NOMO-1 (cell line): ENCODE measurements at regions not wholly inside any gene's neighbourhood (a gene's known extent, or its start where the extent isn't known, plus 50 kb on each side); places are given as distances from the start of the nearest gene placed in this dataset.
A peak's percentile ranks its signal among the peaks of the same experiment; 100 is the strongest.

Source experiments
- DNase-seq, 2 experiments: peaks; one replicate each; lab custom pipeline; 2025; ENCODE audit not compliant: unreplicated experiment in 2 of 2; lab: John Stamatoyannopoulos, UW

DNA sequence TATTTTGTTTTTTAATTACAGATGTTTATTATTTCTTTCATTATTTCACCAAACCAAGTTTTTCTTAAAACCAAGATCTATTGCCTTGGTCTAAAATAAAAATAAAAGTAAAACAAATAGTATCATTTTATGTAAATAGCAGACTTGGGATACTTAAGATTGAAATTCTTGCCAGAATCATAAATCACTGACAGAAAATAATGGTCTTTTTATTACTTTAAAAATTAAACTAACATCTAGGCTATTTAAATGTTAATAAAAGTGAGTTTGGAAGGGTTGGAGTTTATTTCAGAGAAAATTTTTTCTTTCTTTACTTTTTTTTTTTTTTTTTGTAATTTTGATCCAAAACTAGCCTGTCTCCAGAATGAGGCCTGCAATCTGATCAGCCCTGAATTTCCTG is 568.0 kb upstream of the IGFBP3 start:
- no peak for DNase-seq

- DNase-seq, result no peak
Measured at GRCh38 chr7:46488607-46489006, 567.5 kb upstream of the IGFBP3 start.

GRCh38 chr7:46486256-46487206 is 565.5 kb upstream of the IGFBP3 start:
- no peak for DNase-seq

DNA sequence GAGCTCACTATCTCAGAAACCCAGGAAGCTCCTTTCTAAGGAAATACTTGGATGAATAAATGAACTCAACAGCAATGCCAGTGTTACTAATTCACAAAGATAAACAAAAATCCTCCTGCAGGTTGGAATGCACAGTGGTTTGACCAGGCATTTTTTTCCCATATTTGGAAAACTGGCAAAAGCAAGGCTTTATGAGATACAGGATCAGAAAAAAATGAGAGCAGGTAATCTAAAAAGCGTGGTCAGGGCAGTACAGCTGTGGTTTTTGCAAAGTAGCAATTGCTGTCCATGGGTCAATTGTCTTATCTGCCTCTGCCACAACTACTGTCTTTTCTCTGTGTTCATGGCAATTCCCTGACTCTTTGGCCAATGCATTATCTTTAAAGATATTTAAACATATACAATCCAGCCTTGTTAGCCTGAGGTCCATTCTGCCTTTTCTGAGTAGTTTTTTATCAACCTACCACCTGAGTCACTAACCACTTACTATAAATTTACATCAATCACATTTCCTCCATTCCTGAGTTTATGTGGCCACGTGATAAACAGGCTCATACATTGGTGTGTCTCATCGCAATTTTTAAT is 564.5 kb upstream of the IGFBP3 start:
- DNase-seq, result no peak

DNA sequence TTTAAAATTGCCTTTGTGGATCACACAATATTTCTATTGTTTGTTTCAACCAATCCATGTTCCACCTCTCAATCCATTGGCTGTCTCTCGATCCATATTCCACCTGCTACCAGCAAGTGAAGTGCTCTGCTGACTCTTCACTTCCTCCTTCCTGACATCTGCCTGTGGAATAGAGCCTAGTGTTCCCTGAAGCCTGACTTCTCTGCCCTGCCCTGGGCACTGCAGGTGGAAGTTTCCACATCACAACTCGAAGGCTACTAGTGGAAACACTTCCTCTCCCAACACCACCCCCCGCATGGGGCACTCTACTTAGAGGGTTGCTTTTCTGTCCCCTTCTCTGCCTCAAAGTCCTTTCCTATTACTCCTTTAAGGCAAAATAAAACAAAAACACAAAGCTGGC is 563.8 kb upstream of the IGFBP3 start:
- no peak for DNase-seq

GRCh38 chr7:46480619-46481018 is 559.5 kb upstream of the IGFBP3 start:
- DNase-seq, result no peak

GRCh38 chr7:46479680-46480079 is 558.6 kb upstream of the IGFBP3 start:
- DNase-seq, result no peak

DNA sequence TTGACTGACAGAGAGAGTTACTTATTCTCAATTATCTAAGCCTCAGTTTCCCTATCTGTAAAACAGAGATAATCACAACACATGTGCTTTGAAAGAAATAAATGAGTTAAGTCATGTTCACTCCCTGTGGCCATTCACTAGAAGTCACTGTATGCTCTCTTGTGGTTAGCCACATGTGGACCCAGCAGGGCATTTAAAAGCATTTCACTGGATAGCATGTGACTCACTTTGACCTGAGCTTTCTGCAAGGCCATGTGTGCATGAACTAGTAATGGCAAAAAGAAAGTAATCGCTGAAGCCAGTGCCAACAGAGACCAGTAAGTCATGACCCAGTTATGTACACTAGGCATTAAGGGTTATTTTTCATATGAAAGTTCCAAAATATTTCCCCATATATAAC is 557.0 kb upstream of the IGFBP3 start:
- no peak for DNase-seq

GRCh38 chr7:46468753-46469356 is 547.8 kb upstream of the IGFBP3 start:
- no peak for DNase-seq

DNA sequence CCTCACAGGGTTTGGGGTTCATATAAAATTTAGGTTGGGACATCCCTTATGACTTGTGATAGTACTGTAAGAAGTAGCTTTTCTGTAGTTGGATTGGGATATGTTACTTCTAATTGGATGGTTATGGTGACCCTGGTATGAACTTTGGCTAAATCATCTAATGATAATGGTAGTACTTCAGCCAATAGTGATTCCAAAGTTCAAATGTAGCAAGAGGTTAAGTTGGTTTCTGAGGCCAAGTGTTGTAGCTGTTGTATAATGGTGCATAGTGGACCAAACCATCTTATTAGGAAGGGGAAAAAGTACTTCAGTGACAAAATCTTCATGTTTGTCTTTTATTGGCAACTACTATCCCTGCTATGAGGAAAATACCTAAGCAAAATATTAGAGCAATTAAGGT is 542.1 kb upstream of the IGFBP3 start:
- no peak for DNase-seq

GRCh38 chr7:46461334-46461777 is 540.3 kb upstream of the IGFBP3 start:
- no peak for DNase-seq

DNA sequence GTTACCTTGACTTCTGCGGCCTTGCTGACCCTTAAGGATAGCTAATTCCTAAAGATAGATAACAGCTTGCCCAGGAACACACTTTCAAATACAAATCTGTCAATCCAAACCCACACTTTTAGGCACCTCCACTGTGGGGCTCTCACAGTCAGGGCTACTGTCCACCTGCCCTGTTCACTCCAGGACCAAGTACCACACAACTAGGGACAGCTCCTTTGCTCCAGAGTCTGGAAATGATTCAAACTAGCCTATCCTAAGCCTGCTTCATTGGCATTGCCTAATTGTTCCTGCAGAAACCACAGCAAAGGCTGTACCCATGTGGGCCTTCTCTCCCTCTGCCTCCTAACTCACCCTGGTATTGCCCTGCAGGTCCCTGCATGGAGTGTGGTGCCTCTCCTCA is 538.9 kb upstream of the IGFBP3 start:
- no peak for DNase-seq

GRCh38 chr7:46454816-46455215 is 533.7 kb upstream of the IGFBP3 start:
- DNase-seq, result no peak

DNA sequence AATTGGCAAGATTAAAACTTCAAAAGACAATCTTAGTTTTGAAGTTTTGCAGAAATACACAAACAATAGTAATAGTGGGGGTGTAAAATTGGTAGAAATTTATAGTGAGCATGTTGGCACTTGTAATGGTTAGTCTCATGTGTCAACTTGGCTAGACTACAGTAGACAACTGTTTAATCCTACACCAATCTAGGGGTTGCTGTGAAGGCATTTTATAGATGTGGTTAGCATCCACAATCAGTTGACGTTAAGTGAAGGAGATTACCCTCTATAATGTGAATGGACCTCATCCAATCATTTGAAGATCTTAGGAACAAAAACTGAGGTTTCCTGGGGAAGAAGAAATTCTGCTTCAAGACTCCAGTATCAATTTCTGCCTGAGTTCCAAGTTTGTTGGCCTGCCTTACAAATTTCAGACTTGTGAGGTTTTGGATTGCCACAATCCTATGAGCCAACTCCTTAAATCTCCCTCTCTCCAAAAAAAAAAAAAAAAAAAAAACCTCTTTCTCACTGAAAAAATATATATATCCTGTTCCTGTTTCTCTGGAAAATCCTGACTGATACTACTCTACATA is 531.6 kb upstream of the IGFBP3 start:
- DNase-seq, result no peak

GRCh38 chr7:46451846-46452245 is 530.8 kb upstream of the IGFBP3 start:
- no peak for DNase-seq

DNA sequence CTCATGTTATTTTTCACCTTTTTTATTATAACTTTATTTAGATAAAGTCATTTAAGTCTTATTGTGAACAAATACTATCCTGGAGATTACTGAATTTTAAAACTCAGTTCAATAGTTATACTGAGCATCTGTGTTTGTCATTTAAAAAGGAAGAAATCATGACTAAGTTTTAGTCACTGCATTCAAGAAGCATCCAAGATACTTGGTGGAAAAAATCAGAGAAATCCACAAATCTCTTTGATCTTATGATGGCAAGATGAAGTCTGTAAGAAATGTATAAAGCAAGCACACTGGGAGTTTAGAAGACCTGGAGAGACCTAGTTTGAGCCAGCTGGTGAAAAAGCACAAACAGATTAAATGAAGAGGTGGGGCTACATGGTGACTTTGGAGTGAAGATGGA is 529.8 kb upstream of the IGFBP3 start:
- DNase-seq, result no peak

- no peak for DNase-seq
Measured at GRCh38 chr7:46450425-46450824, 529.4 kb upstream of the IGFBP3 start.

GRCh38 chr7:46449743-46450142 is 528.7 kb upstream of the IGFBP3 start:
- no peak for DNase-seq

DNA sequence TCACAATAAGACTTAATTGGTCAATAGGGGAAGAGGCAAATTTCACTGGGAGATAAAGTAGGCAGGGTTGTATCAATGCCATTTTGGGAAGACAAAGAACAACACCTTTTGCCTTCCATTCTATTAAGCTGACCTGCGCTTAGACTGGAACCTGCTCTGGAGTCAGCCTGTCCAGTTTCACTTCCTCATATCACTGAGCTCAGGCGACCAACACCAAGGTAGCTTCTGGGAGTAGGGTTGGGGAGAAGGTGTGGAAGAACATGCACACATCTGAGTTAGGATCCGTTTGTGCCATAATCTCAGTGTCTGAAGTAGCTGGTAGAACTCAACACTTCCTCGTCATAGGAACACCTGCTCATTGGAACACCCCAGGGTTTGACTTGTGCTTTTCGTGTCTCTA is 527.4 kb upstream of the IGFBP3 start:
- peak; percentile 0 to 3 for DNase-seq

- no peak for DNase-seq
Measured at GRCh38 chr7:46446151-46446550, 525.1 kb upstream of the IGFBP3 start.

GRCh38 chr7:46444256-46444655 is 523.2 kb upstream of the IGFBP3 start:
- DNase-seq, result no peak
